Activated B cell treated with CpG ODN at 0.5 μM for 24 hours (primary cell): ENCODE measurements at regions not wholly inside any gene's neighbourhood (a gene's known extent, or its start where the extent isn't known, plus 50 kb on each side); places are given as distances from the start of the nearest gene placed in this dataset.

Experiments
- ATAC-seq: fragments of 200-7000 bp; cut with Tn5 transposase; one replicate; pipeline ENCODE4 v1.10.0; 2021; ENCODE audit warnings: low read depth, mild to moderate bottlenecking, moderate library complexity
- CTCF ChIA-PET: fragments of 350-600 bp; sonication (Branson Sonifier 250); formaldehyde crosslinking; loops from one replicate; lab custom pipeline; 2021; ENCODE audit warnings: antibody characterized with exemption; lab: Charles Lee
- POLR2A ChIA-PET: fragments of 350-600 bp; sonication (Branson Sonifier 250); formaldehyde crosslinking; loops from one replicate; lab custom pipeline; 2021; ENCODE audit warnings: antibody characterized with exemption; lab: Charles Lee
- DNase-seq: peaks from one replicate; pipeline ENCODE4 v3.0.0; 2022
- H3K27ac Mint-ChIP-seq: one replicate; pipeline ENCODE4 v1.8.0; 2020; ENCODE audit warnings: mixed read lengths
- H3K27me3 Mint-ChIP-seq: one replicate; pipeline ENCODE4 v1.8.0; 2021; ENCODE audit warnings: mixed read lengths
- H3K36me3 Mint-ChIP-seq: one replicate; pipeline ENCODE4 v1.8.0; 2021; ENCODE audit warnings: low read depth, mixed read lengths
- H3K4me1 Mint-ChIP-seq: one replicate; pipeline ENCODE4 v1.8.0; 2021; ENCODE audit warnings: mixed read lengths
- H3K4me3 Mint-ChIP-seq: one replicate; pipeline ENCODE4 v1.8.0; 2020; ENCODE audit warnings: mild to moderate bottlenecking, mixed read lengths
- H3K9me3 Mint-ChIP-seq: one replicate; pipeline ENCODE4 v1.8.0; 2020; ENCODE audit warnings: mixed read lengths
- CTCF ChIP-seq: fragments of 200-600 bp; IDR thresholded peaks from one replicate; pipeline ENCODE4 v1.8.0; 2022; ENCODE audit warnings: antibody characterized with exemption, mild to moderate bottlenecking
- intact Hi-C: fragments of 100-400 bp; cut with micrococcal nuclease; formaldehyde crosslinking; loops from one replicate; pipeline ENCODE4 v1.15.1; 2024

DNA sequence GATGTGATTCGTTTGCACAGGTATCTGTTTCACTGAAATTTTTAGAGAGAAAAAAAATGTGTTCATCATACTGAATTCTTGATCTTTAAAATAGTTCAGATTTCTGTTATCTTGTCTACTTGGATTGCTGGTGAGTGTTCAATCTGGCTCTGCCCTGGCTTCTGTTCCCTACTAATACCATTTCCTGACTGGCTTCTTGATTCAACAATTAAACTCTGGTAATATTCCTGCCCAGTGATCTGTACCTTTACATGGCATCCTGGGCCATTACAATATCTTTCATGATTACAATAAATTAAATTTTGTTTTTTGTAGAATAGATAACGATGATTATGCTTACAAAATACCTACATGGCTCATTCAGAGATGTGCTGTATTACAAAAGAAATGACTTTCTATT is 1388.0 kb upstream of the TENM3 start:
- no peak for ATAC-seq
- no peak for TF ChIP-seq CTCF
- POLR2A ChIA-PET = no interaction called here
- Mint-ChIP-seq H3K36me3 (no peaks in the 10 kb centered on the region), H3K27me3 (no peaks in the 10 kb centered on the region), H3K4me1 (no peaks in the 10 kb centered on the region), H3K9me3 (peaks cover 10% of the 10 kb centered on the region), H3K4me3 (no peak overlapping the region), H3K27ac (no peak overlapping the region)
- intact Hi-C loops = no loop called here
- CTCF ChIA-PET = no interaction called here
- DNase-seq = no peak

GRCh38 chr4:180860089-180860720 is 1383.0 kb upstream of the TENM3 start:
- Mint-ChIP-seq H3K27me3 (no peaks in the 10 kb centered on the region), H3K4me1 (no peaks in the 10 kb centered on the region), H3K4me3 (no peak overlapping the region), H3K9me3 (peaks cover 17% of the 10 kb centered on the region), H3K36me3 (no peaks in the 10 kb centered on the region), H3K27ac (no peak overlapping the region)
- ATAC-seq = no peak
- CTCF ChIA-PET = no interaction called here
- DNase-seq = no peak
- TF ChIP-seq CTCF = no peak
- intact Hi-C loops = no loop called here
- POLR2A ChIA-PET = no interaction called here

GRCh38 chr4:180861651-180862050 is 1381.6 kb upstream of the TENM3 start:
- no peak overlapping the region for H3K27ac Mint-ChIP-seq

GRCh38 chr4:180866933-180867643 is 1376.1 kb upstream of the TENM3 start:
- ChIA-PET POLR2A (no interaction called here), CTCF (no interaction called here)
- Mint-ChIP-seq H3K27me3 (no peaks in the 10 kb centered on the region), H3K36me3 (no peaks in the 10 kb centered on the region), H3K9me3 (peaks cover 8% of the 10 kb centered on the region), H3K4me3 (no peak overlapping the region), H3K27ac (no peak overlapping the region), H3K4me1 (no peaks in the 10 kb centered on the region)
- intact Hi-C loops = no loop called here
- ATAC-seq = no peak
- no peak for TF ChIP-seq CTCF
- no peak for DNase-seq

More at GRCh38 chr4:180861651-180862050, 1381.6 kb upstream of the TENM3 start:
- no peak for TF ChIP-seq CTCF
- POLR2A ChIA-PET = no interaction called here
- no peaks in the 10 kb centered on the region for H3K4me1 Mint-ChIP-seq
- no peak for ATAC-seq
- H3K4me3 Mint-ChIP-seq = no peak overlapping the region
- CTCF ChIA-PET = no interaction called here
- intact Hi-C loops = no loop called here
- H3K9me3 Mint-ChIP-seq = peaks cover 16% of the 10 kb centered on the region
- H3K27me3 Mint-ChIP-seq = no peaks in the 10 kb centered on the region
- no peak for DNase-seq
- no peaks in the 10 kb centered on the region for H3K36me3 Mint-ChIP-seq

GRCh38 chr4:180870623-180871022 is 1372.6 kb upstream of the TENM3 start:
- no peaks in the 10 kb centered on the region for H3K4me1 Mint-ChIP-seq
- peaks cover 11% of the 10 kb centered on the region for H3K9me3 Mint-ChIP-seq
- no peaks in the 10 kb centered on the region for H3K27me3 Mint-ChIP-seq
- intact Hi-C loops = no loop called here
- H3K27ac Mint-ChIP-seq = no peak overlapping the region
- CTCF ChIA-PET = no interaction called here
- no peaks in the 10 kb centered on the region for H3K36me3 Mint-ChIP-seq
- no peak overlapping the region for H3K4me3 Mint-ChIP-seq
- POLR2A ChIA-PET = no interaction called here
- DNase-seq (no peak), ATAC-seq (no peak)
- TF ChIP-seq CTCF = no peak
